Esophagus squamous epithelium (tissue), 5 donors: ENCODE measurements at regions not wholly inside any gene's neighbourhood (a gene's known extent, or its start where the extent isn't known, plus 50 kb on each side); places are given as distances from the start of the nearest gene placed in this dataset.

Experiments used
- DNase-seq: peaks from one replicate; lab custom pipeline; 2025; lab: John Stamatoyannopoulos, UW
- H3K27ac ChIP-seq, 4 donors: fragments of 200-600 bp; sonication (generic); one replicate each; pipeline ENCODE4 v1.5.1; 2016 to 2019; ENCODE audit warnings: mild to moderate bottlenecking in 1 of 4
- H3K27me3 ChIP-seq, 4 donors: fragments of 200-600 bp; sonication (generic); 1 replicate in 3 of 4; 2 replicates in 1 of 4; pipeline versions ENCODE4 v1.5.1 to v1.6.0; 2017 to 2021; ENCODE audit warnings: antibody characterized with exemption in 1 of 4
- H3K36me3 ChIP-seq, 3 donors: fragments of 200-600 bp; sonication (generic); one replicate each; pipeline ENCODE4 v1.5.1; 2016 to 2019
- H3K4me1 ChIP-seq, 3 donors: fragments of 200-600 bp; sonication (generic); one replicate each; pipeline ENCODE4 v1.5.1; 2017 to 2019
- H3K4me3 ChIP-seq, 4 donors: fragments of 200-600 bp; sonication (generic); 1 replicate in 3 of 4; 2 replicates in 1 of 4; pipeline ENCODE4 v1.5.1; 2016 to 2019; ENCODE audit warnings: mild to moderate bottlenecking in 2 of 4, moderate library complexity in 1 of 4
- H3K9me3 ChIP-seq, 3 donors: fragments of 200-600 bp; sonication (generic); one replicate each; pipeline ENCODE4 v1.5.1; 2016 to 2019
- CTCF ChIP-seq, 6 experiments: fragments of 450-650 bp in 4 of 6; fragments of 200-600 bp in 2 of 6; sonication (generic) in 2 of 6; IDR thresholded peaks; one replicate each; pipeline ENCODE4 v1.5.1; 2016 to 2019; ENCODE audit warnings: antibody characterized with exemption in 6 of 6, mild to moderate bottlenecking in 4 of 6, moderate library complexity in 4 of 6
- POLR2A ChIP-seq, 4 donors: fragments of 450-650 bp; IDR thresholded peaks; one replicate each; pipeline ENCODE4 v1.6.1; 2017; ENCODE audit warnings: antibody characterized with exemption in 4 of 4, mild to moderate bottlenecking in 4 of 4, moderate library complexity in 3 of 4
- WGBS, 2 donors: methylation state at CpG; one replicate each; pipeline ENCODE4 v1.1.5; 2018; 5-methylcytosine and 5-hydroxymethylcytosine counted together
- intact Hi-C: fragments of 100-400 bp; cut with DNase I; formaldehyde crosslinking; loops from one replicate; pipeline ENCODE4 v1.15.0; 2022
- donor health status: DM: yes; HTN: yes; CAD: no.

GRCh38 chr5:130715541-130715940 lies 449.5 kb downstream of the HINT1 start:
- H3K4me1 ChIP-seq: no peaks in the 10 kb centered on the region
- H3K27ac ChIP-seq: no peak overlapping the region
- H3K9me3 ChIP-seq: no peaks in the 10 kb centered on the region
- H3K36me3 ChIP-seq: no peaks in the 10 kb centered on the region
- TF ChIP-seq CTCF (IDR thresholded peaks at IDR 0.05): no peak
- TF ChIP-seq POLR2A (IDR thresholded peaks at IDR 0.05): no peak
- no peak for DNase-seq
- intact Hi-C loops: no loop called here
- peaks cover 0 to 4% (median 0%) of the 10 kb centered on the region in 4 donors for H3K27me3 ChIP-seq
- 71 to 78% methylated on average over 3 of the region's 3 CpGs for WGBS, 2 donors
- H3K4me3 ChIP-seq: no peak overlapping the region

DNA sequence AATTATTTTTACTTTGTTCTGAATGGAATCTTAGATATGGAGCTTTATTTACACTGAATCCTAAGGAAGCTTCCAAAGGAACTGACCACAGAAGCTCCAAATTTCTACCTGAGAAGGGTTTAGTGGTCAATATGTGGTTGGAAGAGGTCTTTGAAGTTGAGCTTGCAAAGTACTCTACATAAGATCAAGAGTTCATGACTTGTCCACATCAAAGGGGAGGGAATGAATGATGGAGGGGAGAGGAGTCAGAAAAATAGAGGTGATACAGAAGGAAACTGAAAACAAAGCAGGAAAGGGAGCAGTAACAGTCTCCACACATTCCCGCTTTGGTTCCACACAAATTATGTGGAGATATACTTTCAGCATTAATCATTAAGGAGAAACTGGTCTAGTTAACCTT lies 450.9 kb downstream of the HINT1 start:
- no peak for TF ChIP-seq CTCF (IDR thresholded peaks at IDR 0.05)
- no peak for TF ChIP-seq POLR2A (IDR thresholded peaks at IDR 0.05)

GRCh38 chr5:130712324-130712723 lies 452.7 kb downstream of the HINT1 start:
- TF ChIP-seq POLR2A (IDR thresholded peaks at IDR 0.05): no peak
- no peak for TF ChIP-seq CTCF (IDR thresholded peaks at IDR 0.05)
- H3K27ac ChIP-seq: no peak overlapping the region
- H3K4me1 ChIP-seq: no peaks in the 10 kb centered on the region
- DNase-seq: no peak
- no peak overlapping the region for H3K4me3 ChIP-seq
- H3K36me3 ChIP-seq: no peaks in the 10 kb centered on the region
- H3K9me3 ChIP-seq: no peaks in the 10 kb centered on the region
- peaks cover 0 to 4% (median 0%) of the 10 kb centered on the region in 4 donors for H3K27me3 ChIP-seq
- 82 to 92% methylated on average over 1 of the region's 1 CpG for WGBS, 2 donors
- intact Hi-C loops: no loop called here

More for the DNA sequence above, 450.9 kb downstream of the HINT1 start:
- WGBS, 2 donors: 75 to 84% methylated on average over 1 of the region's 1 CpG
- Histone ChIP-seq H3K9me3 (no peaks in the 10 kb centered on the region), H3K27ac (no peak overlapping the region), H3K36me3 (no peaks in the 10 kb centered on the region), H3K4me3 (no peak overlapping the region), H3K27me3 (peaks cover 0 to 4% (median 0%) of the 10 kb centered on the region in 4 donors), H3K4me1 (no peaks in the 10 kb centered on the region)
- no peak for DNase-seq
- intact Hi-C loops: no loop called here

DNA sequence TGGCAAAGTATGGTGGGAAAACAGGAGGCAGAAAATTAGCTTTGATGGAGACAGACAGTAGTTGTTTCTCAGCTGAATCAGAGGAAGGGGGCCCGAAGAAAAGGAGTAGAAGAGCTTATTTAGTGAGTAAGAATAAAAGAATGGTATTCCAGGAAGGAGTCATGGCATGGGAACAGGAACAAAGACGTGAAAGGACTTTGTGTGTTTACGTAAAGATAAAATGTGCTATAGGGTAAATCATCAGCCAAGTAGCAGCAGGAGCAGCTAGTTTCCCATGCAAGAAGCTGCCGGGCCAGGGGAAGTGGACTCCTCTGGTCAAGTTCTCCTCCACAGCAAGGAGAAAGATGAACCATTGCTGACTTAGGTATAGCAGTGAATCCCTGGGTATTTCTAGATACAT lies 454.5 kb downstream of the HINT1 start:
- intact Hi-C loops: no loop called here

GRCh38 chr5:130708754-130709153 lies 456.3 kb downstream of the HINT1 start:
- Histone ChIP-seq H3K4me3 (no peak overlapping the region), H3K27ac (no peak overlapping the region), H3K27me3 (no peaks in the 10 kb centered on the region), H3K9me3 (no peaks in the 10 kb centered on the region), H3K4me1 (no peaks in the 10 kb centered on the region), H3K36me3 (no peaks in the 10 kb centered on the region)
- intact Hi-C loops: no loop called here
- DNase-seq: no peak
- WGBS, 2 donors: 42 to 49% methylated on average over 3 of the region's 3 CpGs
- TF ChIP-seq CTCF (IDR thresholded peaks at IDR 0.05) (no peak), POLR2A (IDR thresholded peaks at IDR 0.05) (no peak)

More for the DNA sequence above, 454.5 kb downstream of the HINT1 start:
- 34 to 36% methylated on average over 4 of the region's 4 CpGs for WGBS, 2 donors
- H3K27me3 ChIP-seq: peaks cover 0 to 4% (median 0%) of the 10 kb centered on the region in 4 donors
- no peak for DNase-seq
- H3K9me3 ChIP-seq: no peaks in the 10 kb centered on the region
- no peaks in the 10 kb centered on the region for H3K36me3 ChIP-seq
- H3K27ac ChIP-seq: no peak overlapping the region
- no peak overlapping the region for H3K4me3 ChIP-seq
- H3K4me1 ChIP-seq: no peaks in the 10 kb centered on the region
- TF ChIP-seq CTCF (IDR thresholded peaks at IDR 0.05) (no peak), POLR2A (IDR thresholded peaks at IDR 0.05) (no peak)
